T-cell (primary cell): ENCODE measurements at regions not wholly inside any gene's neighbourhood (a gene's known extent, or its start where the extent isn't known, plus 50 kb on each side); places are given as distances from the start of the nearest gene placed in this dataset.

Source experiments
- ATAC-seq, 4 experiments: fragments of 200-7000 bp in 3 of 4; fragments of 150-1000 bp in 1 of 4; cut with Tn5 transposase; replicated peaks in 1 of 4; 1 replicate in 3 of 4; 2 replicates in 1 of 4; pipeline ENCODE4 v1.10.0; 2021; ENCODE audit warnings: moderate library complexity in 3 of 4, mild to moderate bottlenecking in 2 of 4, moderate number of reproducible peaks in 1 of 4
- CTCF ChIA-PET, 2 donors: fragments of 300-600 bp; sonication (Branson Sonifier 250); formaldehyde crosslinking; loops; one replicate each; lab custom pipeline; 2022; ENCODE audit warnings: antibody characterized with exemption in 2 of 2; lab: Charles Lee
- POLR2A ChIA-PET, 2 donors: fragments of 300-600 bp; sonication (Branson Sonifier 250); formaldehyde crosslinking; loops; one replicate each; lab custom pipeline; 2022; ENCODE audit warnings: antibody characterized with exemption in 2 of 2; lab: Charles Lee
- DNase-seq, 35 experiments: peaks; one replicate each; pipeline versions ENCODE4 v3.0.0 to v3.0.0-alpha.2; 2013 to 2023
- H3K27ac ChIP-seq: one replicate; pipeline ENCODE4 v1.5.1; 2013; ENCODE audit warnings: low read length
- H3K27me3 ChIP-seq, 2 experiments: replicated peaks in 1 of 2; 1 replicate in 1 of 2; 2 replicates in 1 of 2; pipeline versions ENCODE4 v1.6.1 to v1.7.0; 2013; ENCODE audit warnings: low read length in 1 of 2, mixed read lengths in 1 of 2; ENCODE audit not compliant: control insufficient read depth in 2 of 2, insufficient read depth in 2 of 2; ENCODE audit errors: extremely low read depth in 1 of 2
- H3K36me3 ChIP-seq, 2 donors: 1 replicate in 1 of 2; 2 replicates in 1 of 2; pipeline versions ENCODE4 v1.6.1 to v1.7.0; 2013; ENCODE audit warnings: low read length in 1 of 2; ENCODE audit not compliant: control insufficient read depth in 2 of 2, insufficient read depth in 1 of 2; ENCODE audit errors: extremely low read depth in 1 of 2
- H3K4me1 ChIP-seq, 2 experiments: 1 replicate in 1 of 2; 2 replicates in 1 of 2; pipeline versions ENCODE4 v1.6.1 to v1.7.0; 2013; ENCODE audit warnings: low read length in 2 of 2, mixed read lengths in 1 of 2; ENCODE audit not compliant: insufficient read depth in 2 of 2, control insufficient read depth in 1 of 2; ENCODE audit errors: extremely low read depth in 1 of 2
- H3K4me3 ChIP-seq, 2 donors: 1 replicate in 1 of 2; 2 replicates in 1 of 2; pipeline versions ENCODE4 v1.5.1 to v1.7.0; 2013; ENCODE audit warnings: mild to moderate bottlenecking in 2 of 2, low read length in 1 of 2, moderate library complexity in 1 of 2; ENCODE audit not compliant: control insufficient read depth in 1 of 2; ENCODE audit errors: extremely low read depth in 1 of 2
- H3K9me3 ChIP-seq: 2 replicates; pipeline ENCODE4 v1.7.0; 2013
- H3K27ac Mint-ChIP-seq, 2 donors: one replicate each; pipeline ENCODE4 v1.8.0; 2020 to 2021; ENCODE audit warnings: mild to moderate bottlenecking in 2 of 2, mixed read lengths in 2 of 2
- H3K27me3 Mint-ChIP-seq, 2 donors: one replicate each; pipeline ENCODE4 v1.8.0; 2021 to 2022; ENCODE audit warnings: mixed read lengths in 2 of 2
- H3K36me3 Mint-ChIP-seq: one replicate; pipeline ENCODE4 v1.8.0; 2021; ENCODE audit warnings: mixed read lengths
- H3K4me1 Mint-ChIP-seq, 3 donors: one replicate each; pipeline ENCODE4 v1.8.0; 2020 to 2022; ENCODE audit warnings: mixed read lengths in 3 of 3, mild to moderate bottlenecking in 1 of 3
- H3K4me3 Mint-ChIP-seq, 3 donors: one replicate each; pipeline ENCODE4 v1.8.0; 2020 to 2022; ENCODE audit warnings: mild to moderate bottlenecking in 3 of 3, mixed read lengths in 3 of 3, moderate library complexity in 3 of 3
- H3K9me3 Mint-ChIP-seq, 3 donors: one replicate each; pipeline ENCODE4 v1.8.0; 2020 to 2022; ENCODE audit warnings: mixed read lengths in 3 of 3
- WGBS: methylation state at CpG from one replicate; pipeline ENCODE4 v1.1.5; 2013; ENCODE audit warnings: missing lambda C conversion rate; ENCODE audit not compliant: insufficient coverage; 5-methylcytosine and 5-hydroxymethylcytosine counted together

DNA sequence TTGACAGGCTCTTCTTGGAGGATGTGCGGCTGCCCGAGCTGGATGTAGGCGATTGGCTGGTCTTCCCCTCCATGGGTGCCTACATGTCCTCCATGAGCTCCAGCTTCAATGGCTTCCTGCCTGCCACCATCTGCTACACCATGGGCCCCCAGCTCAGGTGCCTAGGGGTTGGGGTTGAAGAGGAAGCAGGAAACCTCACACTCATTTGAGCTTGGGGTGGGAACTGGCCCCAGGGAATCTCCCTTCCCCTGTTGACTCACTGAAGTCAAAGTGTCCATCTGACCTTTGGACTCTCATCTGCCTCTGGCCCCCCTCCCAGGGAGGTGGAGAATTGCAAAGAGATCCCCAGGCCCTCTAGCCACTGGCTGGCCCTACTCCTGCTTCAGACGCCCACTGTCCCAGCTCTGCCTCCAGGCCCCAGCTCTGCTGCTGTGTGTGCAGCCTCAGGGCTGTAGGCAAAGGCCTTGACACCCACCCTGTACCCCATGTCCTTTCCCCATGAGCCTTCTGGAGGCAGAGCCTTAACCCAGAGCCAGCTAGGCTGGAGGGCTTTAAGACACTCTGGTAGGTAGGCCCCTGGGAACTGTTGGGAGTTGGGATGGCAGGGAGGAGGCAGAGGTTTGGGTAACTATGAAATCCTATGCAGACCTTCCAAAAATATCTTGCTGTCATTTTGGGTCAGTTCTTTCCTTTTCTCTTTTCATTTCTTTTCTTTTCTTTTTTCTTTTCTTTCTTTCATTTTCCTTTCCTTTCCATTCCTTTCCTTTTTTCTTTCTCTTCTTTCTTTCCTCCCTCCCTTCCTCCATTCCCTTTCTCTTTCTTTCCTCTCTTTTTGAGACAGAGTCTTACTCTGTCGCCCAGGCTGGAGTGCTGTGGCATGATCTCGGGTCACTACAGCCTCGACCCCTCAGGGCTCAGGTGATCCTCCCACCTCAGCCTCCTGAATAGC is 66.9 kb upstream of the TINAGL1 start:
- Mint-ChIP-seq H3K27ac (no peak overlapping the region), H3K36me3 (no peaks in the 10 kb centered on the region), H3K4me1 (peaks cover 14 to 18% (median 17%) of the 10 kb centered on the region in 3 donors), H3K4me3 (no peak overlapping the region), H3K27me3 (peaks cover 5 to 20% of the 10 kb centered on the region in 2 donors), H3K9me3 (no peaks in the 10 kb centered on the region)
- ChIA-PET POLR2A (interaction anchor here in 1 of 2 donors (1.0 kb wide), 1 partner anchor 1383 kb away, joined by 3 read pairs; no protein-coding TSS in a partner anchor), CTCF (no interaction called here)
- no peak for ATAC-seq
- Histone ChIP-seq H3K27ac (no peak overlapping the region), H3K36me3 (no peaks in the 10 kb centered on the region), H3K9me3 (no peaks in the 10 kb centered on the region), H3K4me3 (no peak overlapping the region), H3K4me1 (peaks cover 9 to 20% of the 10 kb centered on the region in 2 experiments), H3K27me3 (peaks cover 0 to 50% of the 10 kb centered on the region in 2 experiments)
- peak in 1 of 35 experiments; percentile 31 for DNase-seq
- WGBS, result 74% methylated on average over 2 of the region's 7 CpGs

DNA sequence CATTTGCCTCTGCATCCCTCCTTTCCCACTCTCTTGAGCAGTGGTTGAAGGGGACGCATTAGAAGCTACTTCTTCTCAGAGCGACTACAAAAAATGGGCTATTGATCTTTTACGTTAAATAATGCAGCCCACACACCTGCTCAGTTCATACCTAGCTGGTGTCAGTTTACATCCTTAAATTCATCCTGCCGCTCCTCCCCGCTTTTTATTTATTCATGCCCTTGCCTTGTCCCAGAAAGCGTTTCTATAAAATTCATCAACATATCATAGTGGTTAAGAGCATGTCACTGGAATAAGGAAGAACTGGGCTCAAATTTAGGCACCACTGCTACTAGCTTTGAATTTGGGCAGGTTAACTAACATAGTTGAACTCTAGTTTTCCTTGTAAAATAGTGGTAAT is 66.0 kb upstream of the TINAGL1 start:
- H3K36me3 ChIP-seq, result no peaks in the 10 kb centered on the region
- H3K27me3 Mint-ChIP-seq, result peaks cover 5 to 19% of the 10 kb centered on the region in 2 donors
- H3K4me1 Mint-ChIP-seq, result peaks cover 12 to 16% (median 14%) of the 10 kb centered on the region in 3 donors
- ChIA-PET CTCF (no interaction called here), POLR2A (interaction anchor here in 1 of 2 donors (1.0 kb wide), 1 partner anchor 1382 kb away, joined by 3 read pairs; no protein-coding TSS in a partner anchor)
- DNase-seq (no peak), ATAC-seq (no peak)
- peaks cover 0 to 45% of the 10 kb centered on the region in 2 experiments for H3K27me3 ChIP-seq
- no peak overlapping the region for H3K27ac Mint-ChIP-seq
- no peaks in the 10 kb centered on the region for H3K36me3 Mint-ChIP-seq
- H3K4me3 Mint-ChIP-seq, result no peak overlapping the region
- WGBS, result 80% methylated on average over 1 of the region's 6 CpGs
- no peak overlapping the region for H3K27ac ChIP-seq
- H3K4me1 ChIP-seq, result peaks cover 9 to 17% of the 10 kb centered on the region in 2 experiments
- H3K9me3 Mint-ChIP-seq, result no peaks in the 10 kb centered on the region
- H3K4me3 ChIP-seq, result no peak overlapping the region
- H3K9me3 ChIP-seq, result no peaks in the 10 kb centered on the region

DNA sequence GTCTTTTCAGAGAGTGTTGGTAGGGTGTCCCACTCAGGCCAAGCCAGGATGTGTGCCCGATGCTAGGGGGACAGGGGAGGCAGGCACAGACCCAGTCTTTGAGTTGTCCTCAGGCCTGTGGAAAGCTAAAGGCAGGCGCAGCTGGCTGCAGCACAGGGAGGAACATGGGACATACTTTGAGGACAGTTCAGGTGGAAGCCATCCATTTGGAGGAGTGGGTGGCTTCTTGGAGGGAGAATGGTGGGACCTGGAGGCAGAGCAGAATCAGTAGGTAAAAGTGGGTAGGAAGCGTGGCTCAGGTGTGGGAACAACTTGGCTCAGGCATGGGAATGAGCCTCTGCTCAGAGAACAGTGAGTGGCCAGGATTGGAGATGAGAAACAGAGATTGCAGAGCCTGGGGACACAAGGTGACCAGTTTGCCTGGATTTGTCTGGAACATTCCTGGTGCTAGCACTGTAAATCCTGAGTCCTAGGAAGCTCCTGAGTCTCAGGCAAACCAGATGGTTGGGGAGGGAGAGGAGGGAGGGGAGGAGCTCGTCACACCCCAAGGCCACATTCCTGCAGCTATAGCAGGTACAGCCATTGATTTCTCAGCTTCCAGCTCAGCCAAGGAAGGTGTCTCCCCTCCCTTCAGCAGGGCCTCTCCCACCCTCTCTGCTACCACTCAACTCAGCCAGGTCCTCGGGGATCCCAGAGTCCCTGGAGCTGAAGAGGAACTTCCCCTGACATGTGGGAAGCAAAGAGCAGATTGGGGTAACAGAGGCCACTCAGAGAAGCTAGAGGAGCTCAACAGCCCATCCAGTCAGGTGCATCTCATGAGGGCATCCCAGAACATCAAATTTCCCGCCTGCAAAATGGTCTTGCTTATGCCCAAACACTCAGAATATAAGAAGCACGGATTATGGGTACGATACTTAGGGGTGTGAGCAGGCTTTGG is 65.2 kb upstream of the TINAGL1 start:
- no peaks in the 10 kb centered on the region for H3K36me3 Mint-ChIP-seq
- Histone ChIP-seq H3K4me1 (peaks cover 2 to 8% of the 10 kb centered on the region in 2 experiments), H3K27ac (no peak overlapping the region), H3K9me3 (no peaks in the 10 kb centered on the region), H3K27me3 (peaks cover 0 to 37% of the 10 kb centered on the region in 2 experiments), H3K36me3 (no peaks in the 10 kb centered on the region), H3K4me3 (no peak overlapping the region)
- no peak overlapping the region for H3K27ac Mint-ChIP-seq
- H3K9me3 Mint-ChIP-seq, result no peaks in the 10 kb centered on the region
- WGBS, result 86% methylated on average over 5 of the region's 8 CpGs
- ChIA-PET POLR2A (interaction anchor here in 1 of 2 donors (1.0 kb wide), 1 partner anchor 1381 kb away, joined by 3 read pairs; no protein-coding TSS in a partner anchor), CTCF (no interaction called here)
- H3K4me3 Mint-ChIP-seq, result no peak overlapping the region
- ATAC-seq (no peak), DNase-seq (no peak)
- H3K4me1 Mint-ChIP-seq, result peaks cover 4 to 8% (median 6%) of the 10 kb centered on the region in 3 donors
- H3K27me3 Mint-ChIP-seq, result peaks cover 5 to 12% of the 10 kb centered on the region in 2 donors

DNA sequence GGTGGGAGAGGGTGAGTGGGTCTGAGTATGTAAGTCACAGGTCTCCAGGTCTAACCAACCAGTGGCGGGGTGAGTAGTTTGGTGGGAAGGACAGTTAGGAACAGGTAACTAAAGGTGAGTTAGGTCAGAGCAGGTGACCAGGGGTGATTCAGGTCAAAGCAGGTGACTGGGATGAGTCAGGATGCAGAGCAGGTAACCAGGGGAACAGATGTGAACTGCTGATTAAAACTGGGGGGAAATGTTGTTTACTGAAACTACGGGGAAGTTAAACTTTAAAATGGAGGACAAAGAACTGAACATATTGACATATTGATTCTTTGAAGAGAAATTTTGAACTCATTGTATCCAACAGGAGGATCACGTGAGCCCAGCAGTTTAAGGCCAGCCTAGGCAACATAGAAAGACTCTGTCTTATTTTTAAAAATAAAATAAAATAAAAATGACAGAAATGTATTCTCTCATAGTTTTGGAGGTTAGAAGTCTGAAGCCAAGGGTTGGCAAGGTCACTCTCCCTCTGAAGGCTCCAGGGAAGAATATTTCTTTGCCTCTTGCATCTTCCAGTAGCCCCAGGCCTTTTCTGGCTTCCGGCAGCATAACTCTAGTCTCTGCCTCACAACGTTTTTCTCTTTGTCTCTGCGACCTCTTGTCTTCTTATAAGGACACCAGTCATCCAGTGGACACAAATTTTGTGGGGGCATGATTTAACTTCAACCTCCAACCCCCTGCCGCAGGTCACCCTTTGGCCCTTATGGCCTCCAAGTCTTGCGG is 64.3 kb upstream of the TINAGL1 start:
- H3K27ac Mint-ChIP-seq, result no peak overlapping the region
- no peak for ATAC-seq
- POLR2A ChIA-PET, result no interaction called here

DNA sequence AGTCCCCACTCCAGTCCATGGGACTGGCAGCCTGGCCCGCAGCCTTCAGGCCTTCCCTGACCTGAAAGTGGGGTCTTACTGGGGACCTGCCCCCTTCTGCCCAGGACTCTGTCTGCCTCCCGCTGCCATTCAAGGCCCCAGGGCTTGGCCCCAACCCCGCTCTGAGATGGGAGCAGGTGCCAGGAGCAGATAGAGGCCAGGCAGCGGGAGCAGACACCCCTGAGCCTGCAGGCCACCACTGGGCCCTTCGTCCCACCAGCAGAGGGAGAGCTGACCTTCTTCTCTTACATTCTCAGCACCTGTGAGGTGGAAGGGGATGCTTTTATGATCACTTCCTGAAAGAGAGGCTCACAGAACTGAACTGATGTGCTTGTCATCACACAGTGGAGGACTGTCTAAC is 62.2 kb upstream of the TINAGL1 start:
- peaks cover 5 to 6% of the 10 kb centered on the region in 2 donors for H3K27me3 Mint-ChIP-seq
- H3K4me3 Mint-ChIP-seq, result no peak overlapping the region
- DNase-seq, result no peak
- no peaks in the 10 kb centered on the region for H3K36me3 Mint-ChIP-seq
- H3K27ac Mint-ChIP-seq, result no peak overlapping the region
- no peaks in the 10 kb centered on the region for H3K9me3 Mint-ChIP-seq
- ChIA-PET CTCF (no interaction called here), POLR2A (no interaction called here)
- H3K4me1 ChIP-seq, result peaks cover 0 to 2% of the 10 kb centered on the region in 2 experiments
- no peaks in the 10 kb centered on the region for H3K9me3 ChIP-seq
- H3K27me3 ChIP-seq, result peaks cover 0 to 27% of the 10 kb centered on the region in 2 experiments
- no peak for ATAC-seq
- H3K4me3 ChIP-seq, result no peak overlapping the region
- no peak overlapping the region for H3K27ac ChIP-seq
- H3K36me3 ChIP-seq, result no peaks in the 10 kb centered on the region
- WGBS, result 100% methylated on average over 2 of the region's 5 CpGs
- no peaks in the 10 kb centered on the region for H3K4me1 Mint-ChIP-seq

More for the DNA sequence above, 64.3 kb upstream of the TINAGL1 start:
- H3K4me1 ChIP-seq, result peaks cover 0 to 4% of the 10 kb centered on the region in 2 experiments
- no peak overlapping the region for H3K27ac ChIP-seq
- Mint-ChIP-seq H3K4me1 (no peaks in the 10 kb centered on the region), H3K36me3 (no peaks in the 10 kb centered on the region), H3K27me3 (peaks cover 5 to 9% of the 10 kb centered on the region in 2 donors), H3K9me3 (no peaks in the 10 kb centered on the region), H3K4me3 (no peak overlapping the region)
- H3K36me3 ChIP-seq, result no peaks in the 10 kb centered on the region
- WGBS, result 70% methylated on average over 6 of the region's 8 CpGs
- H3K27me3 ChIP-seq, result peaks cover 0 to 34% of the 10 kb centered on the region in 2 experiments
- no peaks in the 10 kb centered on the region for H3K9me3 ChIP-seq
- no peak for DNase-seq
- H3K4me3 ChIP-seq, result no peak overlapping the region
- CTCF ChIA-PET, result no interaction called here
